ENCODE measurements at regions not wholly inside any gene's neighbourhood (a gene's known extent, or its start where the extent isn't known, plus 50 kb on each side); places are given as distances from the start of the nearest gene placed in this dataset.

GRCh38 chr6:11900662-11901598 is 111.2 kb upstream of the HIVEP1 start:
- H3K4me1 Mint-ChIP-seq (ENCODE audit: low read depth, unreplicated experiment) = no peaks in the 10 kb centered on the region
- no peaks in the 10 kb centered on the region for H3K79me2 ChIP-seq (ENCODE audit: insufficient read depth, low read length)
- H3K4me3 ChIP-seq (ENCODE audit: insufficient read depth, low read depth, low read length) = no peak overlapping the region
- DNase-seq (ENCODE audit: low read depth) = peak; percentile 29
- H3K9me3 ChIP-seq (ENCODE audit: insufficient read depth, low read depth, low read length) = no peaks in the 10 kb centered on the region
- H3K27me3 ChIP-seq (ENCODE audit: insufficient read depth, low read length) = no peaks in the 10 kb centered on the region
- H3K27ac ChIP-seq (ENCODE audit: low read depth, low read length) = no peak overlapping the region
- no peak overlapping the region for H3K9ac ChIP-seq (ENCODE audit: low read length)
- H2AFZ ChIP-seq (ENCODE audit: low read depth, low read length) = peak overlapping the region; percentile 54
- H3K4me3 Mint-ChIP-seq (ENCODE audit: unreplicated experiment) = no peak overlapping the region
- no peaks in the 10 kb centered on the region for H3K4me1 ChIP-seq (ENCODE audit: insufficient read depth, low read length)
- H3K36me3 Mint-ChIP-seq (ENCODE audit: low read depth, unreplicated experiment) = no peaks in the 10 kb centered on the region
- no peaks in the 10 kb centered on the region for H4K20me1 ChIP-seq (ENCODE audit: insufficient read depth, low read length)
- no peak for TF ChIP-seq EZH2 (IDR thresholded peaks at IDR 0.05; ENCODE audit: insufficient read depth, low read length)
- no peak overlapping the region for H3K27ac Mint-ChIP-seq (ENCODE audit: unreplicated experiment)
- no peak overlapping the region for H3K4me2 ChIP-seq (ENCODE audit: low read length)
- H3K36me3 ChIP-seq (ENCODE audit: insufficient read depth, low read length) = no peaks in the 10 kb centered on the region
- H3K9me3 Mint-ChIP-seq (ENCODE audit: unreplicated experiment) = peaks cover 5% of the 10 kb centered on the region
- no peaks in the 10 kb centered on the region for H3K27me3 Mint-ChIP-seq (ENCODE audit: low read depth, unreplicated experiment)
- no peak for FAIRE-seq

GRCh38 chr6:11899645-11900044 is 112.5 kb upstream of the HIVEP1 start:
- Mint-ChIP-seq H3K9me3 (ENCODE audit: unreplicated experiment) (peaks cover 5% of the 10 kb centered on the region), H3K36me3 (ENCODE audit: low read depth, unreplicated experiment) (no peaks in the 10 kb centered on the region), H3K27ac (ENCODE audit: unreplicated experiment) (no peak overlapping the region), H3K27me3 (ENCODE audit: low read depth, unreplicated experiment) (no peaks in the 10 kb centered on the region), H3K4me3 (ENCODE audit: unreplicated experiment) (no peak overlapping the region), H3K4me1 (ENCODE audit: low read depth, unreplicated experiment) (no peaks in the 10 kb centered on the region)
- H3K27me3 ChIP-seq (ENCODE audit: insufficient read depth, low read length) = no peaks in the 10 kb centered on the region
- H3K79me2 ChIP-seq (ENCODE audit: insufficient read depth, low read length) = no peaks in the 10 kb centered on the region
- no peaks in the 10 kb centered on the region for H4K20me1 ChIP-seq (ENCODE audit: insufficient read depth, low read length)
- TF ChIP-seq CTCF (IDR thresholded peaks at IDR 0.05; ENCODE audit: insufficient read depth, low read depth, low read length) (no peak), EZH2 (IDR thresholded peaks at IDR 0.05; ENCODE audit: insufficient read depth, low read length) (no peak)
- FAIRE-seq (no peak), DNase-seq (ENCODE audit: low read depth) (no peak)
- H3K9ac ChIP-seq (ENCODE audit: low read length) = no peak overlapping the region
- H3K9me3 ChIP-seq (ENCODE audit: insufficient read depth, low read depth, low read length) = no peaks in the 10 kb centered on the region
- no peaks in the 10 kb centered on the region for H3K4me1 ChIP-seq (ENCODE audit: insufficient read depth, low read length)
- no peak overlapping the region for H2AFZ ChIP-seq (ENCODE audit: low read depth, low read length)
- no peak overlapping the region for H3K4me3 ChIP-seq (ENCODE audit: insufficient read depth, low read depth, low read length)
- no peak overlapping the region for H3K27ac ChIP-seq (ENCODE audit: low read depth, low read length)
- no peak overlapping the region for H3K4me2 ChIP-seq (ENCODE audit: low read length)
- no peaks in the 10 kb centered on the region for H3K36me3 ChIP-seq (ENCODE audit: insufficient read depth, low read length)

DNA sequence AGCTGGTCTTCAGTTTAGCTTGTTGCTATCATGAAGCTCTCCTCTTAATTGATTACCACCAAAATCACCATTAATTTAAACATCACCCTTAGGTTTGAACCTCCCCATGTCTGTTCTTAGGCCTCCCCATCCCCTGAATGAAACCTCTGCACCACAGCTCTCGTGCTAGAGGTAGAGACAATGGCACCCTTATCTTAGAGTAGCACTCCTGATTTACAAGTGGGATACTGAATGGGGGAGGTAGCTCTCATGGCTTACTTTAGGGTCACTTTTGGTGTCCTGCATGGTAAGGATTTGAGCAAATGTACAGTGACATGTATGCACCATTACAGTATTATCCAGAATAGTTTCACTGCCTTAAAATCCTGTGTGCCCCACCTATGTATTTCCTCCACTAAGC is 115.6 kb upstream of the ADTRP start:
- Mint-ChIP-seq H3K27me3 (ENCODE audit: low read depth, unreplicated experiment) (no peaks in the 10 kb centered on the region), H3K4me3 (ENCODE audit: unreplicated experiment) (no peak overlapping the region), H3K36me3 (ENCODE audit: low read depth, unreplicated experiment) (no peaks in the 10 kb centered on the region), H3K4me1 (ENCODE audit: low read depth, unreplicated experiment) (no peaks in the 10 kb centered on the region), H3K9me3 (ENCODE audit: unreplicated experiment) (no peaks in the 10 kb centered on the region), H3K27ac (ENCODE audit: unreplicated experiment) (no peak overlapping the region)
- Histone ChIP-seq H3K27me3 (ENCODE audit: insufficient read depth, low read length) (no peaks in the 10 kb centered on the region), H3K9me3 (ENCODE audit: insufficient read depth, low read depth, low read length) (no peaks in the 10 kb centered on the region), H3K27ac (ENCODE audit: low read depth, low read length) (no peak overlapping the region), H3K79me2 (ENCODE audit: insufficient read depth, low read length) (no peaks in the 10 kb centered on the region), H3K4me3 (ENCODE audit: insufficient read depth, low read depth, low read length) (no peak overlapping the region), H4K20me1 (ENCODE audit: insufficient read depth, low read length) (no peaks in the 10 kb centered on the region), H3K9ac (ENCODE audit: low read length) (no peak overlapping the region), H2AFZ (ENCODE audit: low read depth, low read length) (no peak overlapping the region), H3K36me3 (ENCODE audit: insufficient read depth, low read length) (no peaks in the 10 kb centered on the region), H3K4me2 (ENCODE audit: low read length) (no peak overlapping the region), H3K4me1 (ENCODE audit: insufficient read depth, low read length) (no peaks in the 10 kb centered on the region)
- DNase-seq (ENCODE audit: low read depth) (no peak), FAIRE-seq (no peak)
- TF ChIP-seq EZH2 (IDR thresholded peaks at IDR 0.05; ENCODE audit: insufficient read depth, low read length) (no peak), CTCF (IDR thresholded peaks at IDR 0.05; ENCODE audit: insufficient read depth, low read depth, low read length) (no peak)
